GM23338 (cell line): ENCODE measurements at regions not wholly inside any gene's neighbourhood (a gene's known extent, or its start where the extent isn't known, plus 50 kb on each side); places are given as distances from the start of the nearest gene placed in this dataset.
A peak's percentile ranks its signal among the peaks of the same experiment; 100 is the strongest.

Experiments
- ATAC-seq: fragments of 200-7000 bp; cut with Tn5 transposase; 3 replicates; pipeline ENCODE4 v1.9.1; 2020
- DNase-seq: peaks from one replicate; pipeline ENCODE4 v3.0.0-alpha.2; 2015; ENCODE audit warnings: low spot score
- H2AFZ ChIP-seq: fragments of 200-600 bp; sonication (generic); 2 replicates; pipeline ENCODE4 v1.8.0; 2016; ENCODE audit warnings: antibody characterized with exemption, mild to moderate bottlenecking, moderate library complexity
- H3F3A ChIP-seq: fragments of 200-600 bp; sonication (generic); replicated peaks from 2 replicates; pipeline ENCODE4 v1.8.0; 2017; ENCODE audit warnings: antibody characterized with exemption, mixed run types, low read depth
- H3K27ac ChIP-seq: fragments of 200-600 bp; sonication (generic); 2 replicates; pipeline ENCODE4 v1.6.1; 2016; ENCODE audit warnings: low read depth
- H3K27me3 ChIP-seq: fragments of 200-600 bp; sonication (generic); 2 replicates; pipeline ENCODE4 v1.8.0; 2016; ENCODE audit warnings: mild to moderate bottlenecking, mixed run types, moderate library complexity; ENCODE audit not compliant: insufficient read depth
- H3K36me3 ChIP-seq: fragments of 200-600 bp; sonication (generic); 2 replicates; pipeline ENCODE4 v1.8.0; 2016; ENCODE audit warnings: mild to moderate bottlenecking; ENCODE audit not compliant: insufficient read depth
- H3K4me1 ChIP-seq: fragments of 200-600 bp; sonication (generic); 2 replicates; pipeline ENCODE4 v1.8.0; 2016; ENCODE audit warnings: mild to moderate bottlenecking, moderate library complexity; ENCODE audit not compliant: insufficient read depth
- H3K4me2 ChIP-seq: fragments of 200-600 bp; sonication (generic); 2 replicates; pipeline ENCODE4 v1.7.1; 2017; ENCODE audit warnings: mixed run types
- H3K4me3 ChIP-seq: fragments of 200-600 bp; sonication (generic); 2 replicates; pipeline ENCODE4 v1.6.1; 2016; ENCODE audit warnings: mixed run types
- H3K79me2 ChIP-seq: fragments of 200-600 bp; sonication (generic); replicated peaks from 2 replicates; pipeline ENCODE4 v1.8.0; 2017; ENCODE audit warnings: mild to moderate bottlenecking; ENCODE audit not compliant: insufficient read depth
- H3K9me2 ChIP-seq: fragments of 200-600 bp; sonication (generic); 2 replicates; pipeline ENCODE4 v1.8.0; 2017; ENCODE audit not compliant: insufficient read depth
- H4K20me1 ChIP-seq: fragments of 200-600 bp; sonication (generic); replicated peaks from 2 replicates; pipeline ENCODE4 v1.8.0; 2017; ENCODE audit warnings: mild to moderate bottlenecking; ENCODE audit not compliant: insufficient read depth
- H3K27ac Mint-ChIP-seq: 2 replicates; pipeline ENCODE4 v1.8.0; 2020; ENCODE audit warnings: inconsistent platforms, mild to moderate bottlenecking, moderate library complexity, mixed read lengths
- H3K27me3 Mint-ChIP-seq: 3 replicates; pipeline ENCODE4 v1.8.0; 2022; ENCODE audit warnings: low read depth, mild to moderate bottlenecking, moderate library complexity, mixed read lengths, inconsistent platforms; ENCODE audit not compliant: insufficient read depth, poor library complexity
- H3K36me3 Mint-ChIP-seq: 3 replicates; pipeline ENCODE4 v1.8.0; 2021; ENCODE audit warnings: low read depth, mild to moderate bottlenecking, inconsistent platforms, moderate library complexity, mixed read lengths
- H3K4me1 Mint-ChIP-seq: 3 replicates; pipeline ENCODE4 v1.8.0; 2020; ENCODE audit warnings: mild to moderate bottlenecking, inconsistent platforms, mixed read lengths
- H3K4me3 Mint-ChIP-seq: 3 replicates; pipeline ENCODE4 v1.8.0; 2021; ENCODE audit warnings: moderate library complexity, mild to moderate bottlenecking, inconsistent platforms, mixed read lengths
- H3K9me3 Mint-ChIP-seq: 3 replicates; pipeline ENCODE4 v1.8.0; 2020; ENCODE audit warnings: moderate library complexity, mild to moderate bottlenecking, inconsistent platforms, mixed read lengths
- CREB1 ChIP-seq: fragments of 250-450 bp; sonication (Bioruptor Pico); IDR thresholded peaks from 2 replicates; pipeline ENCODE4 v1.5.0; 2020; ENCODE audit warnings: low read depth, mild to moderate bottlenecking, moderate library complexity
- ETS1 ChIP-seq: IDR thresholded peaks from 2 replicates; pipeline ENCODE4 v1.6.1; 2016; ENCODE audit warnings: antibody characterized with exemption
- EZH2 ChIP-seq: fragments of 200-600 bp; sonication (generic); IDR thresholded peaks from one replicate; pipeline ENCODE4 v1.8.0; 2017; ENCODE audit warnings: antibody characterized with exemption, mild to moderate bottlenecking, low read depth; ENCODE audit not compliant: unreplicated experiment
- EZH2phosphoT487 ChIP-seq: fragments of 200-600 bp; sonication (generic); IDR thresholded peaks from one replicate; pipeline ENCODE4 v1.8.1; 2018; ENCODE audit warnings: antibody characterized with exemption; ENCODE audit not compliant: unreplicated experiment
- JUNB ChIP-seq: IDR thresholded peaks from one replicate; pipeline ENCODE4 v1.6.1; 2016; ENCODE audit warnings: antibody characterized with exemption; ENCODE audit not compliant: unreplicated experiment
- NANOG ChIP-seq: IDR thresholded peaks from 2 replicates; pipeline ENCODE4 v1.6.1; 2016; ENCODE audit warnings: antibody characterized with exemption, borderline replicate concordance
- REST ChIP-seq: IDR thresholded peaks from one replicate; pipeline ENCODE4 v1.6.1; 2018; ENCODE audit warnings: antibody characterized with exemption; ENCODE audit not compliant: unreplicated experiment
- STAT1 ChIP-seq: IDR thresholded peaks from one replicate; pipeline ENCODE4 v1.6.1; 2016; ENCODE audit warnings: antibody characterized with exemption; ENCODE audit not compliant: unreplicated experiment
- ZNF114 ChIP-seq: fragments of 250-450 bp; sonication (Bioruptor Pico); IDR thresholded peaks from 2 replicates; pipeline ENCODE4 v1.5.0; 2020; ENCODE audit warnings: mild to moderate bottlenecking, moderate library complexity
- ZNF331 ChIP-seq: fragments of 250-450 bp; sonication (Bioruptor Pico); IDR thresholded peaks from 2 replicates; pipeline ENCODE4 v1.5.0; 2020; ENCODE audit warnings: low read depth, mild to moderate bottlenecking, moderate library complexity
- TF ChIP-seq, protein P1 (sequence below), 2 experiments: fragments of 200-600 bp in 1 of 2; sonication (generic) in 1 of 2; conservative IDR thresholded peaks; 2 replicates each; pipeline versions ENCODE4 v1.5.1 to v1.6.1; 2016 to 2017; ENCODE audit warnings: antibody characterized with exemption in 2 of 2, low read depth in 2 of 2, mild to moderate bottlenecking in 2 of 2, moderate library complexity in 1 of 2

DNA sequence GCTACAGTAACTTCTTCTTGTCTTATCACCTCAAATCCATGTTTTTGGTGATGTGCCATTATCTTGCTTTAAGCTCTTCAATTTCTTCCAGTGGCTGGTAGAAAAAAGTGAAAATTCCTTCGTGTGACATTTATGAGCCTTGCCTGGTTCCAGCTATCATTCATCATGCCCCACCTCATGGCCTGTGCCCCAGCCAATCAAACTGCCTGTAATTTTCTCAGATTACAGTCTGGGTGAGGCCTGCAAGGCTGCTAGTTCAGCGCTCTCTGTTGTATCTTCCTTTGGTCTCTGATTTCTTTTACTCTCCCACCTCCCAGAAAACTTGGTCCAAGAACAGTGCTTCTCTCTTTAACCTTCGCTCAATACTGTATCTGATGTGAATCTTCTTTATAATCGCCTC lies 249.3 kb upstream of the ZNF717 start:
- Mint-ChIP-seq H3K4me3 (no peak overlapping the region), H3K36me3 (peaks cover 37% of the 10 kb centered on the region), H3K27me3 (no peaks in the 10 kb centered on the region), H3K27ac (peak overlapping the region; percentile 49; the same call in 1 of the 2 replicates), H3K4me1 (peaks cover 27% of the 10 kb centered on the region), H3K9me3 (peaks cover 15% of the 10 kb centered on the region)
- no peaks in the 10 kb centered on the region for H3F3A ChIP-seq
- H3K27me3 ChIP-seq = no peaks in the 10 kb centered on the region
- no peaks in the 10 kb centered on the region for H4K20me1 ChIP-seq
- no peak overlapping the region; the same call in 1 of the 2 replicates for H3K4me2 ChIP-seq
- no peak overlapping the region for H2AFZ ChIP-seq
- H3K4me1 ChIP-seq = peaks cover 32% of the 10 kb centered on the region
- no peak overlapping the region for H3K4me3 ChIP-seq
- H3K79me2 ChIP-seq = no peaks in the 10 kb centered on the region
- no peak for DNase-seq
- ATAC-seq = peak; percentile 65
- TF ChIP-seq ETS1 (no peak), ZNF114 (CRISPR knock-in tag) (no peak), JUNB (no peak), EZH2phosphoT487 (no peak), REST (no peak)
- TF ChIP-seq, protein P1, sequence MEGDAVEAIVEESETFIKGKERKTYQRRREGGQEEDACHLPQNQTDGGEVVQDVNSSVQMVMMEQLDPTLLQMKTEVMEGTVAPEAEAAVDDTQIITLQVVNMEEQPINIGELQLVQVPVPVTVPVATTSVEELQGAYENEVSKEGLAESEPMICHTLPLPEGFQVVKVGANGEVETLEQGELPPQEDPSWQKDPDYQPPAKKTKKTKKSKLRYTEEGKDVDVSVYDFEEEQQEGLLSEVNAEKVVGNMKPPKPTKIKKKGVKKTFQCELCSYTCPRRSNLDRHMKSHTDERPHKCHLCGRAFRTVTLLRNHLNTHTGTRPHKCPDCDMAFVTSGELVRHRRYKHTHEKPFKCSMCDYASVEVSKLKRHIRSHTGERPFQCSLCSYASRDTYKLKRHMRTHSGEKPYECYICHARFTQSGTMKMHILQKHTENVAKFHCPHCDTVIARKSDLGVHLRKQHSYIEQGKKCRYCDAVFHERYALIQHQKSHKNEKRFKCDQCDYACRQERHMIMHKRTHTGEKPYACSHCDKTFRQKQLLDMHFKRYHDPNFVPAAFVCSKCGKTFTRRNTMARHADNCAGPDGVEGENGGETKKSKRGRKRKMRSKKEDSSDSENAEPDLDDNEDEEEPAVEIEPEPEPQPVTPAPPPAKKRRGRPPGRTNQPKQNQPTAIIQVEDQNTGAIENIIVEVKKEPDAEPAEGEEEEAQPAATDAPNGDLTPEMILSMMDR (conservative IDR thresholded peaks at IDR 0.05; ENCODE audit: low read depth in 2 of 2) = no peak
- H3K9me2 ChIP-seq = 0 out of 2 replicates have a peak, but pooled peaks cover 3% of the 10 kb centered on the region
- peak overlapping the region; percentile 34; the same call in 1 of the 2 replicates for H3K27ac ChIP-seq
- no peaks in the 10 kb centered on the region for H3K36me3 ChIP-seq

DNA sequence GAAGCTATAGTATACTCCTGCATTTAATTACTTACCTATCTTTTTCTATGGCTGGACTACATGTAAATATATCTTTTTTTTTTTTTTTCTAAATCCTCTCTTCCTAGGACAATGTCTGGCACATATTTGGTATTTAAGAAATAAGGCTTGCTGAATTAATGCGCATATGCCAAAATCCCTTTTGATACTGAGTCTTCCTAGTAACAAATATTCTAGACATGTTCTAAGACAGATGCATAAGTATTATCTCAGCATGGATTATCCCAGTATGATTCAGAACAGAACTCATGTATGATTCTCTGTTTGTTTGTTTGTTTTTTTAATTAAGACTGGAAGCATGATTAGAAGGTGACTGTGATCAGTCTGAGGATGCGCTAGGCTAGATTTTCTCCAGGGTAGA lies 249.8 kb upstream of the ZNF717 start:
- Histone ChIP-seq H2AFZ (no peak overlapping the region), H4K20me1 (no peaks in the 10 kb centered on the region), H3K79me2 (no peaks in the 10 kb centered on the region), H3F3A (no peaks in the 10 kb centered on the region), H3K4me3 (no peak overlapping the region), H3K27ac (peak overlapping the region; percentile 34; the same call in 1 of the 2 replicates), H3K4me2 (no peak overlapping the region; the same call in 1 of the 2 replicates), H3K27me3 (no peaks in the 10 kb centered on the region), H3K4me1 (peaks cover 33% of the 10 kb centered on the region), H3K9me2 (0 out of 2 replicates have a peak, but pooled peaks cover 3% of the 10 kb centered on the region), H3K36me3 (no peaks in the 10 kb centered on the region)
- Mint-ChIP-seq H3K27me3 (no peaks in the 10 kb centered on the region), H3K4me3 (no peak overlapping the region), H3K36me3 (peaks cover 33% of the 10 kb centered on the region), H3K4me1 (peaks cover 28% of the 10 kb centered on the region), H3K9me3 (peaks cover 12% of the 10 kb centered on the region), H3K27ac (peak overlapping the region; percentile 31)
- no peak for ATAC-seq
- no peak for DNase-seq
- no peak for TF ChIP-seq ETS1
- TF ChIP-seq ZNF114 (CRISPR knock-in tag) = no peak
- TF ChIP-seq CREB1 = no peak
- no peak for TF ChIP-seq JUNB
- no peak for TF ChIP-seq STAT1
- TF ChIP-seq EZH2 = no peak
- TF ChIP-seq, protein P1 (conservative IDR thresholded peaks at IDR 0.05; ENCODE audit: low read depth in 2 of 2) = no peak
- no peak for TF ChIP-seq NANOG
- TF ChIP-seq EZH2phosphoT487 = no peak
- TF ChIP-seq ZNF331 (CRISPR knock-in tag) = no peak
